Fibroblast of lung (primary cell): ENCODE measurements at regions not wholly inside any gene's neighbourhood (a gene's known extent, or its start where the extent isn't known, plus 50 kb on each side); places are given as distances from the start of the nearest gene placed in this dataset.

Source experiments
- DNase-seq, 2 donors: peaks; one replicate each; pipeline versions ENCODE4 v3.0.0 to v3.0.0-alpha.2; 2010; ENCODE audit warnings: low read depth in 2 of 2
- H2AFZ ChIP-seq: 2 replicates; pipeline ENCODE4 v1.5.1; 2012; ENCODE audit warnings: low read length, control low read depth, inconsistent platforms
- H3K27ac ChIP-seq: 2 replicates; pipeline ENCODE4 v1.5.1; 2011; ENCODE audit warnings: low read length, control low read depth; ENCODE audit not compliant: insufficient read depth
- H3K27me3 ChIP-seq: 2 replicates; pipeline ENCODE4 v1.5.1; 2011; ENCODE audit warnings: mild to moderate bottlenecking, low read length; ENCODE audit not compliant: control insufficient read depth, insufficient read depth
- H3K36me3 ChIP-seq: 2 replicates; pipeline ENCODE4 v1.5.1; 2011; ENCODE audit warnings: low read length; ENCODE audit not compliant: control insufficient read depth, insufficient read depth
- H3K4me1 ChIP-seq: 2 replicates; pipeline ENCODE4 v1.5.1; 2011; ENCODE audit warnings: low read length; ENCODE audit not compliant: control insufficient read depth, insufficient read depth; ENCODE audit errors: extremely low read depth
- H3K4me2 ChIP-seq: 2 replicates; pipeline ENCODE4 v1.5.1; 2011; ENCODE audit warnings: low read length, control low read depth; ENCODE audit not compliant: insufficient read depth; ENCODE audit errors: extremely low read depth
- H3K4me3 ChIP-seq, 4 experiments: fragments of 200-600 bp in 1 of 4; sonication (generic) in 1 of 4; replicated peaks in 1 of 4; 2 replicates each; pipeline ENCODE4 v1.5.1; 2011 to 2016; ENCODE audit warnings: low read length in 4 of 4, low read depth in 3 of 4, mild to moderate bottlenecking in 3 of 4, control low read depth in 2 of 4, inconsistent platforms in 1 of 4, mixed read lengths in 1 of 4; ENCODE audit not compliant: insufficient read depth in 1 of 4; ENCODE audit errors: control extremely low read depth in 1 of 4
- H3K79me2 ChIP-seq: 2 replicates; pipeline ENCODE4 v1.5.1; 2012; ENCODE audit warnings: mild to moderate bottlenecking, low read length, inconsistent platforms; ENCODE audit not compliant: control insufficient read depth, insufficient read depth
- H3K9ac ChIP-seq: 2 replicates; pipeline ENCODE4 v1.5.1; 2011; ENCODE audit warnings: mild to moderate bottlenecking, low read length, control low read depth; ENCODE audit not compliant: insufficient read depth
- H3K9me3 ChIP-seq: 2 replicates; pipeline ENCODE4 v1.5.1; 2012; ENCODE audit warnings: low read depth, low read length; ENCODE audit not compliant: control insufficient read depth, insufficient read depth
- H4K20me1 ChIP-seq: 2 replicates; pipeline ENCODE4 v1.5.1; 2011; ENCODE audit warnings: low read length; ENCODE audit not compliant: control insufficient read depth, insufficient read depth; ENCODE audit errors: extremely low read depth
- CTCF ChIP-seq, 2 donors: IDR thresholded peaks in 1 of 2; conservative IDR thresholded peaks in 1 of 2; 1 replicate in 1 of 2; 2 replicates in 1 of 2; pipeline ENCODE4 v1.5.1; 2011 to 2012; ENCODE audit warnings: low read length in 2 of 2, control low read depth in 1 of 2, inconsistent platforms in 1 of 2, low read depth in 1 of 2, mild to moderate bottlenecking in 1 of 2
- EZH2 ChIP-seq: IDR thresholded peaks from 2 replicates; pipeline ENCODE4 v1.5.1; 2012; ENCODE audit warnings: low read length, control low read depth, mild to moderate bottlenecking; ENCODE audit errors: missing control alignments

DNA sequence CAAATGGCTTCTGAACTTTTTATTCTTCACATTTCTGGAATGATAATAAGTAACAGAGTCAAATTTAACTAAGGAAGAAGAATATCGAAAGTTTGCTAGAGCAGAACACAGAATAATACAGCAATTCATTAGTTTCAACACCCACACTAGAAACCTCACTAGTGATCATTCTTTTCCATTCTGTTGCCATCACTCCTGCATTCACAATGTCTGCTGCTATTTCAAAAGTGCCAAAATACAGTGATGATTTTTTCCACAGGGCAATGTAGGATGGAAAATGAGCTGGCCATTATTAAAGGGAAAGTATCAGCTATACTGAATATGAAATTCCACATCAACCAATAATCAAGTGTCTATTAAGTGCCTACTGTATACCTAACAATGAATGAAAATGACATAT is 186.7 kb downstream of the USP46 start:
- no peaks in the 10 kb centered on the region for H3K36me3 ChIP-seq
- H3K4me2 ChIP-seq = no peak overlapping the region
- H3K9me3 ChIP-seq = no peaks in the 10 kb centered on the region
- H3K79me2 ChIP-seq = no peaks in the 10 kb centered on the region
- DNase-seq = no peak
- no peak overlapping the region for H2AFZ ChIP-seq
- no peaks in the 10 kb centered on the region for H4K20me1 ChIP-seq
- TF ChIP-seq EZH2 (no peak), CTCF (conservative IDR thresholded peaks at IDR 0.05 in 1 of 2, IDR thresholded peaks at IDR 0.05 in 1 of 2; ENCODE audit: low read depth in 1 of 2, low read length in 2 of 2) (no peak)
- no peak overlapping the region for H3K4me3 ChIP-seq
- no peak overlapping the region for H3K9ac ChIP-seq
- H3K4me1 ChIP-seq = no peaks in the 10 kb centered on the region
- no peaks in the 10 kb centered on the region for H3K27me3 ChIP-seq
- H3K27ac ChIP-seq = no peak overlapping the region

- H3K79me2 ChIP-seq = no peaks in the 10 kb centered on the region
- no peak overlapping the region for H3K4me2 ChIP-seq
- H3K9me3 ChIP-seq = no peaks in the 10 kb centered on the region
- TF ChIP-seq CTCF (conservative IDR thresholded peaks at IDR 0.05 in 1 of 2, IDR thresholded peaks at IDR 0.05 in 1 of 2; ENCODE audit: low read depth in 1 of 2, low read length in 2 of 2) (no peak), EZH2 (no peak)
- H3K36me3 ChIP-seq = no peaks in the 10 kb centered on the region
- H3K27me3 ChIP-seq = no peaks in the 10 kb centered on the region
- H2AFZ ChIP-seq = no peak overlapping the region
- no peak overlapping the region for H3K9ac ChIP-seq
- H3K27ac ChIP-seq = no peak overlapping the region
- H3K4me3 ChIP-seq = no peak overlapping the region
- DNase-seq = no peak
- no peaks in the 10 kb centered on the region for H3K4me1 ChIP-seq
- no peaks in the 10 kb centered on the region for H4K20me1 ChIP-seq
These were observed 181.8 kb downstream of the USP46 start for GRCh38 chr4:52477191-52477780.

DNA sequence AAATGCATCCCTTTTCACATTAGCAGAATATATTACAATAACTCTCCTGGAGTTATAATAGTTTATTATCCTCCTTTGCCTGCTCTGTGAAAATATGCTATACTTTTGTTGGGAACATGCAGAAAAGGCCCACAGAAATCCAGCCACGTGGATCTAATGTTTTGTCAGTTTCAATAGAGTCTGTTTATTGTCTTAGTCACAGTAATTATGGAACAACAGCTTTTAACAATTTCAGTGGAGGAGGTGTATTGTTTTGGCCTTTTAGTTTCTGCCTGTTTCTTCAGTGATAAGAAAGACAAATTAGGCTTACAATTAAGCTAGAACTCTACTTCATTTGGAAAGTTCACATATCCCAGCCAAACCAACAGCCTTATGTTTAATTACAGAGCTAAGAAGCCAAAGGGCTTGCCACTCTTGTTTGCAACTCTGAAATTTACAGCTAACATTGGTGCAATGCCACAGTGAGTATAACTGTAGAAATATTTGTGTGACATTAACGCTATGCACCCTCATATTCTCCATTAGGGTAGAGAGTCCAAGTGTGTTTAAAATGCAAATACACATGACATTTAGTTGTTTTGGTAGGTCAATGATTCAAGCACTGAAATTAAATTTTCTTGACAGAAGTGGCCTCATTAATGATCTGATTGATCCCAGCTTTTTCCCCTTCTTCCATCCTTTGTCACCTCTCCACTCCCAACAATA is 175.8 kb downstream of the USP46 start:
- no peaks in the 10 kb centered on the region for H3K4me1 ChIP-seq

More for the DNA sequence above, 175.8 kb downstream of the USP46 start:
- Histone ChIP-seq H3K4me2 (no peak overlapping the region), H3K79me2 (no peaks in the 10 kb centered on the region), H3K27ac (no peak overlapping the region), H3K9ac (no peak overlapping the region), H4K20me1 (no peaks in the 10 kb centered on the region), H3K27me3 (no peaks in the 10 kb centered on the region), H3K9me3 (no peaks in the 10 kb centered on the region), H3K4me3 (no peak overlapping the region), H3K36me3 (no peaks in the 10 kb centered on the region), H2AFZ (no peak overlapping the region)
- TF ChIP-seq CTCF (conservative IDR thresholded peaks at IDR 0.05 in 1 of 2, IDR thresholded peaks at IDR 0.05 in 1 of 2; ENCODE audit: low read depth in 1 of 2, low read length in 2 of 2) = no peak
- no peak for TF ChIP-seq EZH2
- no peak for DNase-seq
